Neural cell (in vitro differentiated cells): ENCODE measurements at regions not wholly inside any gene's neighbourhood (a gene's known extent, or its start where the extent isn't known, plus 50 kb on each side); places are given as distances from the start of the nearest gene placed in this dataset.

ENCODE experiments used
- H2AFZ ChIP-seq: fragments of 200-600, 300-800 bp; sonication (generic), shearing (Covaris generic); 2 replicates; pipeline ENCODE4 v1.6.0; 2014; ENCODE audit warnings: low read depth, mild to moderate bottlenecking, antibody characterized with exemption, low read length, moderate library complexity
- H3F3A ChIP-seq: fragments of 200-600 bp; shearing (Covaris generic); 2 replicates; pipeline ENCODE4 v1.6.1; 2016; ENCODE audit warnings: mild to moderate bottlenecking, moderate library complexity, mixed read lengths, antibody characterized with exemption, low read length; ENCODE audit not compliant: insufficient read depth, poor library complexity, severe bottlenecking
- H3K27ac ChIP-seq: fragments of 200-600, 300-800 bp; sonication (generic), shearing (Covaris generic); 2 replicates; pipeline ENCODE4 v1.5.1; 2014; ENCODE audit warnings: mild to moderate bottlenecking, low read length, moderate library complexity
- H3K27me3 ChIP-seq: fragments of 300-800, 200-600 bp; sonication (generic), shearing (Covaris generic); 2 replicates; pipeline ENCODE4 v1.6.0; 2014; ENCODE audit warnings: mild to moderate bottlenecking, low read depth, low read length, moderate library complexity; ENCODE audit not compliant: insufficient read depth
- H3K36me3 ChIP-seq: fragments of 300-800, 200-600 bp; sonication (generic), shearing (Covaris generic); 2 replicates; pipeline ENCODE4 v1.5.1; 2014; ENCODE audit warnings: mild to moderate bottlenecking, antibody characterized with exemption, low read length, moderate library complexity; ENCODE audit not compliant: insufficient read depth
- H3K4me2 ChIP-seq: fragments of 300-800, 200-600 bp; sonication (generic), shearing (Covaris generic); 2 replicates; pipeline ENCODE4 v1.6.0; 2014; ENCODE audit warnings: mild to moderate bottlenecking, low read length
- H3K4me3 ChIP-seq: fragments of 300-800, 200-600 bp; sonication (generic), shearing (Covaris generic); 2 replicates; pipeline ENCODE4 v1.5.1; 2014; ENCODE audit warnings: mild to moderate bottlenecking, low read length, moderate library complexity
- H3K79me2 ChIP-seq: fragments of 200-600 bp; shearing (Covaris generic); replicated peaks from 2 replicates; pipeline ENCODE4 v1.6.0; 2014; ENCODE audit warnings: mild to moderate bottlenecking, low read length, moderate library complexity; ENCODE audit not compliant: insufficient read depth
- H3K9ac ChIP-seq: fragments of 300-800, 200-600 bp; sonication (generic), shearing (Covaris generic); 2 replicates; pipeline ENCODE4 v1.6.1; 2016; ENCODE audit warnings: mild to moderate bottlenecking, low read length, mixed read lengths
- H3K9me2 ChIP-seq: fragments of 200-600 bp; shearing (Covaris generic); 2 replicates; pipeline ENCODE4 v1.6.1; 2016; ENCODE audit warnings: mild to moderate bottlenecking, low read length, mixed read lengths; ENCODE audit not compliant: insufficient read depth
- H3K9me3 ChIP-seq: fragments of 200-600, 300-800 bp; sonication (generic), shearing (Covaris generic); 2 replicates; pipeline ENCODE4 v1.6.1; 2016; ENCODE audit warnings: mild to moderate bottlenecking, mixed run types, low read length, moderate library complexity, mixed read lengths
- H4K20me1 ChIP-seq: fragments of 200-600 bp; shearing (Covaris generic); 2 replicates; pipeline ENCODE4 v1.6.1; 2016; ENCODE audit warnings: mild to moderate bottlenecking, mixed run types; ENCODE audit not compliant: insufficient read depth
- EP300 ChIP-seq: fragments of 450-650 bp; conservative IDR thresholded peaks from 2 replicates; pipeline ENCODE4 v1.6.1; 2014; ENCODE audit warnings: antibody characterized with exemption, mild to moderate bottlenecking, moderate library complexity; ENCODE audit not compliant: poor library complexity, severe bottlenecking
- EZH2 ChIP-seq: fragments of 200-600, 300-800 bp; shearing (Covaris generic), sonication (generic); IDR thresholded peaks from 2 replicates; pipeline ENCODE4 v1.6.1; 2014; ENCODE audit warnings: antibody characterized with exemption, low read length, borderline replicate concordance, mild to moderate bottlenecking; ENCODE audit not compliant: insufficient read depth, poor library complexity, severe bottlenecking
- MXI1 ChIP-seq: fragments of 450-650 bp; conservative IDR thresholded peaks from 2 replicates; pipeline ENCODE4 v1.6.1; 2014; ENCODE audit warnings: antibody characterized with exemption, mild to moderate bottlenecking; ENCODE audit not compliant: poor library complexity, severe bottlenecking
- POLR2AphosphoS5 ChIP-seq: IDR thresholded peaks from 2 replicates; pipeline ENCODE4 v1.6.1; 2012
- RAD21 ChIP-seq: fragments of 450-650 bp; conservative IDR thresholded peaks from 2 replicates; pipeline ENCODE4 v1.6.1; 2014; ENCODE audit warnings: antibody characterized with exemption, mild to moderate bottlenecking, moderate library complexity
- SMC3 ChIP-seq: fragments of 450-650 bp; conservative IDR thresholded peaks from 2 replicates; pipeline ENCODE4 v1.6.1; 2014; ENCODE audit warnings: antibody characterized with exemption, mild to moderate bottlenecking, moderate library complexity; ENCODE audit not compliant: poor library complexity
- TAF1 ChIP-seq: IDR thresholded peaks from 2 replicates; pipeline ENCODE4 v1.6.1; 2012; ENCODE audit warnings: low read depth
- TF ChIP-seq, protein P1 (sequence below): fragments of 450-650 bp; IDR thresholded peaks from 2 replicates; pipeline ENCODE4 v1.5.1; 2014; ENCODE audit warnings: antibody characterized with exemption, mild to moderate bottlenecking, moderate library complexity; ENCODE audit not compliant: poor library complexity, severe bottlenecking
- TF ChIP-seq, protein P2 (sequence below): IDR thresholded peaks from 2 replicates; pipeline ENCODE4 v1.6.1; 2012; ENCODE audit warnings: borderline replicate concordance

DNA sequence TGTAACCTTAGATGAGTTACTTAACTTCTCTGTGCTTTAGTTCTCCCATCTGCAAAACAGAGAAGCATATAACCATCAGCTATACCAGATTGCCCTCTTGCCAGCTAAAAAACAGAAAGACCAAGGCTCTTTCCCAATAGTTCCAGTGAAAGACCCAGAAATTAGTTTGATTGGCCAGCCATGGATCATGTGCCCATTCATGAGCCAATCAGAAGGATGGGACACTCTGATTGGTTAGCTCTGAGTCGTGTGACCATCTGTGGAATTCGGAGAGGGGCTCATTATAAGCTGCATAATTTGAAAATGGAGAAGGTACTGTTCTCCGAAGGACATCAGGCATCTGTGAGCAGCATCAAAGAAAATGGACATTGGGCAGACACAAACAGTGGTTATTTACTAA, 155.2 kb downstream of the ABCC12 start:
- Histone ChIP-seq H4K20me1 (no peaks in the 10 kb centered on the region), H3K9me3 (no peaks in the 10 kb centered on the region), H3K36me3 (no peaks in the 10 kb centered on the region), H3K79me2 (no peaks in the 10 kb centered on the region), H2AFZ (no peak overlapping the region), H3K27ac (no peak overlapping the region), H3F3A (no peaks in the 10 kb centered on the region), H3K27me3 (no peaks in the 10 kb centered on the region), H3K9me2 (no peaks in the 10 kb centered on the region), H3K4me3 (no peak overlapping the region), H3K9ac (no peak overlapping the region), H3K4me2 (no peak overlapping the region)
- TF ChIP-seq RAD21: no peak
- TF ChIP-seq EP300: no peak
- no peak for TF ChIP-seq TAF1
- TF ChIP-seq POLR2AphosphoS5: no peak
- no peak for TF ChIP-seq SMC3
- no peak for TF ChIP-seq EZH2
- no peak for TF ChIP-seq MXI1
- TF ChIP-seq, protein P1, sequence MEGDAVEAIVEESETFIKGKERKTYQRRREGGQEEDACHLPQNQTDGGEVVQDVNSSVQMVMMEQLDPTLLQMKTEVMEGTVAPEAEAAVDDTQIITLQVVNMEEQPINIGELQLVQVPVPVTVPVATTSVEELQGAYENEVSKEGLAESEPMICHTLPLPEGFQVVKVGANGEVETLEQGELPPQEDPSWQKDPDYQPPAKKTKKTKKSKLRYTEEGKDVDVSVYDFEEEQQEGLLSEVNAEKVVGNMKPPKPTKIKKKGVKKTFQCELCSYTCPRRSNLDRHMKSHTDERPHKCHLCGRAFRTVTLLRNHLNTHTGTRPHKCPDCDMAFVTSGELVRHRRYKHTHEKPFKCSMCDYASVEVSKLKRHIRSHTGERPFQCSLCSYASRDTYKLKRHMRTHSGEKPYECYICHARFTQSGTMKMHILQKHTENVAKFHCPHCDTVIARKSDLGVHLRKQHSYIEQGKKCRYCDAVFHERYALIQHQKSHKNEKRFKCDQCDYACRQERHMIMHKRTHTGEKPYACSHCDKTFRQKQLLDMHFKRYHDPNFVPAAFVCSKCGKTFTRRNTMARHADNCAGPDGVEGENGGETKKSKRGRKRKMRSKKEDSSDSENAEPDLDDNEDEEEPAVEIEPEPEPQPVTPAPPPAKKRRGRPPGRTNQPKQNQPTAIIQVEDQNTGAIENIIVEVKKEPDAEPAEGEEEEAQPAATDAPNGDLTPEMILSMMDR: no peak

DNA sequence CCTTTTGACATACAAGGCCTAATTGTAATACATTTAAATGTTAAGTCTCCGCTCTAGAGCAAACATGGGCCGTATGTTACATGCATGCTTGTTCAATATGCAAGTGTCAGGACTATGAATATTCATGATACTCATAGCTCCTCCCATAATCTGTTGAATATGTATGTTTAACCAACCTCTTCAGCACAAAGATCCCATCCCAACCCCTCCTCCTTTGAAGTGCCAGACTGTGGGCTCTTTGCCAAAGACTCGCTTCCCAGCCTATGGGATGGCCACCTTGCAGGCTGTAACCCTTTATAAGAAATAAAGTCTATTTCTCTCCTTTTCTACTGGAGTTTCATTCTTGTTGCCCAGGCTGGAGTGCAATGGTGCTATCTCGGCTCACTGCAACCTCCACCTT, 156.2 kb downstream of the ABCC12 start:
- no peaks in the 10 kb centered on the region for H3K79me2 ChIP-seq
- no peaks in the 10 kb centered on the region for H4K20me1 ChIP-seq
- H3K9me2 ChIP-seq: no peaks in the 10 kb centered on the region
- H3F3A ChIP-seq: no peaks in the 10 kb centered on the region
- no peak overlapping the region for H3K9ac ChIP-seq
- H3K9me3 ChIP-seq: no peaks in the 10 kb centered on the region
- no peak overlapping the region for H2AFZ ChIP-seq
- TF ChIP-seq MXI1 (no peak), SMC3 (no peak), RAD21 (no peak), POLR2AphosphoS5 (no peak), EP300 (no peak), EZH2 (no peak), TAF1 (no peak)
- TF ChIP-seq, protein P1: no peak
- TF ChIP-seq, protein P2, sequence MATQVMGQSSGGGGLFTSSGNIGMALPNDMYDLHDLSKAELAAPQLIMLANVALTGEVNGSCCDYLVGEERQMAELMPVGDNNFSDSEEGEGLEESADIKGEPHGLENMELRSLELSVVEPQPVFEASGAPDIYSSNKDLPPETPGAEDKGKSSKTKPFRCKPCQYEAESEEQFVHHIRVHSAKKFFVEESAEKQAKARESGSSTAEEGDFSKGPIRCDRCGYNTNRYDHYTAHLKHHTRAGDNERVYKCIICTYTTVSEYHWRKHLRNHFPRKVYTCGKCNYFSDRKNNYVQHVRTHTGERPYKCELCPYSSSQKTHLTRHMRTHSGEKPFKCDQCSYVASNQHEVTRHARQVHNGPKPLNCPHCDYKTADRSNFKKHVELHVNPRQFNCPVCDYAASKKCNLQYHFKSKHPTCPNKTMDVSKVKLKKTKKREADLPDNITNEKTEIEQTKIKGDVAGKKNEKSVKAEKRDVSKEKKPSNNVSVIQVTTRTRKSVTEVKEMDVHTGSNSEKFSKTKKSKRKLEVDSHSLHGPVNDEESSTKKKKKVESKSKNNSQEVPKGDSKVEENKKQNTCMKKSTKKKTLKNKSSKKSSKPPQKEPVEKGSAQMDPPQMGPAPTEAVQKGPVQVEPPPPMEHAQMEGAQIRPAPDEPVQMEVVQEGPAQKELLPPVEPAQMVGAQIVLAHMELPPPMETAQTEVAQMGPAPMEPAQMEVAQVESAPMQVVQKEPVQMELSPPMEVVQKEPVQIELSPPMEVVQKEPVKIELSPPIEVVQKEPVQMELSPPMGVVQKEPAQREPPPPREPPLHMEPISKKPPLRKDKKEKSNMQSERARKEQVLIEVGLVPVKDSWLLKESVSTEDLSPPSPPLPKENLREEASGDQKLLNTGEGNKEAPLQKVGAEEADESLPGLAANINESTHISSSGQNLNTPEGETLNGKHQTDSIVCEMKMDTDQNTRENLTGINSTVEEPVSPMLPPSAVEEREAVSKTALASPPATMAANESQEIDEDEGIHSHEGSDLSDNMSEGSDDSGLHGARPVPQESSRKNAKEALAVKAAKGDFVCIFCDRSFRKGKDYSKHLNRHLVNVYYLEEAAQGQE: no peak
- no peak overlapping the region for H3K27ac ChIP-seq
- H3K27me3 ChIP-seq: no peaks in the 10 kb centered on the region
- no peaks in the 10 kb centered on the region for H3K36me3 ChIP-seq
- no peak overlapping the region for H3K4me2 ChIP-seq
- no peak overlapping the region for H3K4me3 ChIP-seq
